ENCODE measurements at regions not wholly inside any gene's neighbourhood (a gene's known extent, or its start where the extent isn't known, plus 50 kb on each side); places are given as distances from the start of the nearest gene placed in this dataset.

DNA sequence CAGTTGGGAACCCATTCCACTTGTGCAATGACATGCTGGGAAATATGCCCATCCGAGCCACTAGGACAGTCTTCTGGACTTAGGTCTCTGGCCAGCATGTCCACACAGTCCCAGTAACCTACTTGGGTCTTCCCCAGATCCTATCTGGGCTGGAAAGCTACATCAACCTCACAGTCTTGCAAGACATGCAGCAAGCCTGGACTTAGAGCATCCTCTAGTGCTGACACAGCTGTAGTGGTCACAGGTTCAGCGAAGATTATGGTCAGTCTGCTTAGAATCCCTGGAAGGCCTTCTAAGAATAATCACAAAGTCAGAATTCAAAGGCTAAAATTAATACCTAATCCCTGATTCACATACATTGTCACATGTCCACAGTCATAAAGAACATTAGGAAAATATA, 842.7 kb downstream of the STPG2 start:
- Histone ChIP-seq H3F3A (ENCODE audit: low read depth) (no peaks in the 10 kb centered on the region), H2AFZ (ENCODE audit: low read length) (no peak overlapping the region), H3K4me3 (ENCODE audit: low read length, poor library complexity, severe bottlenecking) (no peak overlapping the region), H3K9ac (ENCODE audit: low read depth, low read length, poor library complexity, severe bottlenecking) (no peak overlapping the region), H4K20me1 (ENCODE audit: insufficient read depth, low read length, poor library complexity, severe bottlenecking) (no peaks in the 10 kb centered on the region), H3K9me3 (ENCODE audit: insufficient read depth, low read depth, low read length) (peaks cover 3% of the 10 kb centered on the region; the same call in 1 of the 2 replicates), H3K4me2 (ENCODE audit: low read depth, low read length, poor library complexity, severe bottlenecking) (no peak overlapping the region), H3K27me3 (ENCODE audit: insufficient read depth, low read length, poor library complexity, severe bottlenecking) (no peaks in the 10 kb centered on the region), H3K4me1 (ENCODE audit: insufficient read depth, low read length, poor library complexity, severe bottlenecking) (no peaks in the 10 kb centered on the region), H3K36me3 (ENCODE audit: insufficient read depth, low read length) (no peaks in the 10 kb centered on the region), H3K79me2 (ENCODE audit: insufficient read depth, low read length) (no peaks in the 10 kb centered on the region), H3K9me2 (replicated peaks; ENCODE audit: low read depth, low read length) (no peaks in the 10 kb centered on the region)
- TF ChIP-seq, protein P1, sequence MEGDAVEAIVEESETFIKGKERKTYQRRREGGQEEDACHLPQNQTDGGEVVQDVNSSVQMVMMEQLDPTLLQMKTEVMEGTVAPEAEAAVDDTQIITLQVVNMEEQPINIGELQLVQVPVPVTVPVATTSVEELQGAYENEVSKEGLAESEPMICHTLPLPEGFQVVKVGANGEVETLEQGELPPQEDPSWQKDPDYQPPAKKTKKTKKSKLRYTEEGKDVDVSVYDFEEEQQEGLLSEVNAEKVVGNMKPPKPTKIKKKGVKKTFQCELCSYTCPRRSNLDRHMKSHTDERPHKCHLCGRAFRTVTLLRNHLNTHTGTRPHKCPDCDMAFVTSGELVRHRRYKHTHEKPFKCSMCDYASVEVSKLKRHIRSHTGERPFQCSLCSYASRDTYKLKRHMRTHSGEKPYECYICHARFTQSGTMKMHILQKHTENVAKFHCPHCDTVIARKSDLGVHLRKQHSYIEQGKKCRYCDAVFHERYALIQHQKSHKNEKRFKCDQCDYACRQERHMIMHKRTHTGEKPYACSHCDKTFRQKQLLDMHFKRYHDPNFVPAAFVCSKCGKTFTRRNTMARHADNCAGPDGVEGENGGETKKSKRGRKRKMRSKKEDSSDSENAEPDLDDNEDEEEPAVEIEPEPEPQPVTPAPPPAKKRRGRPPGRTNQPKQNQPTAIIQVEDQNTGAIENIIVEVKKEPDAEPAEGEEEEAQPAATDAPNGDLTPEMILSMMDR (conservative IDR thresholded peaks at IDR 0.05; ENCODE audit: low read length) = no peak
- TF ChIP-seq EZH2phosphoT487 (IDR thresholded peaks at IDR 0.05; ENCODE audit: borderline replicate concordance) = no peak

DNA sequence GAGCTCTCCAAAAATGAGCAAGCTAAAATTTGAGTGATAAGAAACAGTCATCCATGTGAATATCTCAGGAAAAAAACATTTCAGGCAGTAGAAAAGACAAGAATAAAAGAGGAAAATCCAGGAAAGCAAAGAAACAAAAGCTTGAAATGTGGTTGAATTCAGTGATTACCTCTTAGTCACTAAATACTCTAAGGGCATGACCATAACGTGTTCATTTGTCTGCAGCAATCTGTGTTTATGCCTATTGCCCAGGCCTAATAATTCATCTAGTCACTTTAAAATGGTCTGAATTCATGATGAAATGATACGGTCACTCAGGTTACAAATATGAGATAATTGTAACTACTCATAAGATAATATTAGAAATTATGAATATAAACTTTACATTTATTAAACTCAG, 837.9 kb downstream of the STPG2 start:
- Histone ChIP-seq H3K9me3 (ENCODE audit: insufficient read depth, low read depth, low read length) (peaks cover 3% of the 10 kb centered on the region; the same call in 1 of the 2 replicates), H3K9me2 (replicated peaks; ENCODE audit: low read depth, low read length) (no peaks in the 10 kb centered on the region), H3K27me3 (ENCODE audit: insufficient read depth, low read length, poor library complexity, severe bottlenecking) (no peaks in the 10 kb centered on the region), H3F3A (ENCODE audit: low read depth) (no peaks in the 10 kb centered on the region), H3K4me1 (ENCODE audit: insufficient read depth, low read length, poor library complexity, severe bottlenecking) (no peaks in the 10 kb centered on the region), H3K4me3 (ENCODE audit: low read length, poor library complexity, severe bottlenecking) (no peak overlapping the region), H3K79me2 (ENCODE audit: insufficient read depth, low read length) (no peaks in the 10 kb centered on the region), H3K4me2 (ENCODE audit: low read depth, low read length, poor library complexity, severe bottlenecking) (no peak overlapping the region), H3K36me3 (ENCODE audit: insufficient read depth, low read length) (no peaks in the 10 kb centered on the region), H2AFZ (ENCODE audit: low read length) (no peak overlapping the region), H4K20me1 (ENCODE audit: insufficient read depth, low read length, poor library complexity, severe bottlenecking) (no peaks in the 10 kb centered on the region), H3K9ac (ENCODE audit: low read depth, low read length, poor library complexity, severe bottlenecking) (no peak overlapping the region)
- TF ChIP-seq, protein P1 (conservative IDR thresholded peaks at IDR 0.05; ENCODE audit: low read length) = no peak
- TF ChIP-seq EZH2phosphoT487 (IDR thresholded peaks at IDR 0.05; ENCODE audit: borderline replicate concordance) = no peak

DNA sequence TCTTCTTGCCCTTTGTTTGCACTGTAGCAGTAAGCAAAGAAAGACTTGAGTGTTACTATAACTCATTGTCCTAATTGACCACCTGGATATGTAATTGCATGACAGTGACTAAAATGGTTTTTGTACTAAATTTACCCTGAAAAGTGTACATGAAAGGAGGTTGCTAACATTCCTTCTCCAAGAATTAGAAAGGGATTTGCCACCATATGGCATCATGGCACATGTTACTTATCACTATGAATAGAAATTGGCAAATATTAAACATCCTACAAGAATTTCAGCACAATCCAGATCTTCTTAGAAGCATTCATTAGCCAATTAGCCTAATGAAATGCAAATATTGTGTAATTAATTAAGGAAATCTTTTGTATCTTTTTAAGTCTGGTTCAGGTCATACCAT, 834.2 kb downstream of the STPG2 start:
- TF ChIP-seq EZH2phosphoT487 (IDR thresholded peaks at IDR 0.05; ENCODE audit: borderline replicate concordance) = no peak
- TF ChIP-seq, protein P1 (conservative IDR thresholded peaks at IDR 0.05; ENCODE audit: low read length) = no peak
- H3K4me1 ChIP-seq (ENCODE audit: insufficient read depth, low read length, poor library complexity, severe bottlenecking) = no peaks in the 10 kb centered on the region
- no peaks in the 10 kb centered on the region for H4K20me1 ChIP-seq (ENCODE audit: insufficient read depth, low read length, poor library complexity, severe bottlenecking)
- H3K27me3 ChIP-seq (ENCODE audit: insufficient read depth, low read length, poor library complexity, severe bottlenecking) = no peaks in the 10 kb centered on the region
- 0 out of 2 replicates have a peak, but pooled peaks cover under 1% of the 10 kb centered on the region for H3K9me3 ChIP-seq (ENCODE audit: insufficient read depth, low read depth, low read length)
- no peak overlapping the region for H3K4me2 ChIP-seq (ENCODE audit: low read depth, low read length, poor library complexity, severe bottlenecking)
- H3K9ac ChIP-seq (ENCODE audit: low read depth, low read length, poor library complexity, severe bottlenecking) = no peak overlapping the region
- H3K79me2 ChIP-seq (ENCODE audit: insufficient read depth, low read length) = no peaks in the 10 kb centered on the region
- H3K36me3 ChIP-seq (ENCODE audit: insufficient read depth, low read length) = no peaks in the 10 kb centered on the region
- no peak overlapping the region for H2AFZ ChIP-seq (ENCODE audit: low read length)
- no peak overlapping the region for H3K4me3 ChIP-seq (ENCODE audit: low read length, poor library complexity, severe bottlenecking)
- H3K9me2 ChIP-seq (replicated peaks; ENCODE audit: low read depth, low read length) = no peaks in the 10 kb centered on the region
- no peaks in the 10 kb centered on the region for H3F3A ChIP-seq (ENCODE audit: low read depth)
